Lung (tissue), 11 donors: ENCODE measurements at regions not wholly inside any gene's neighbourhood (a gene's known extent, or its start where the extent isn't known, plus 50 kb on each side); places are given as distances from the start of the nearest gene placed in this dataset.

Experiments used
- ATAC-seq: fragments of 200-7000 bp; cut with Tn5 transposase; one replicate; pipeline ENCODE4 v1.9.1; 2020; ENCODE audit warnings: moderate number of reproducible peaks; ENCODE audit not compliant: insufficient read depth, low FRiP score
- DNase-seq, 3 donors: peaks; one replicate each; pipeline ENCODE4 v3.0.0-alpha.2; 2013 to 2017
- H3K27ac ChIP-seq, 2 donors: one replicate each; pipeline ENCODE4 v1.5.1; 2013; ENCODE audit warnings: mild to moderate bottlenecking in 2 of 2, moderate library complexity in 2 of 2, control low read depth in 1 of 2, inconsistent platforms in 1 of 2, low read depth in 1 of 2, low read length in 1 of 2
- H3K27me3 ChIP-seq, 3 donors: one replicate each; pipeline ENCODE4 v1.5.1; 2013; ENCODE audit warnings: low read length in 2 of 3; ENCODE audit not compliant: control insufficient read depth in 3 of 3, insufficient read depth in 3 of 3
- H3K36me3 ChIP-seq, 4 donors: one replicate each; pipeline ENCODE4 v1.5.1; 2013; ENCODE audit warnings: low read length in 4 of 4, mild to moderate bottlenecking in 1 of 4, moderate library complexity in 1 of 4; ENCODE audit not compliant: control insufficient read depth in 4 of 4, insufficient read depth in 4 of 4
- H3K4me1 ChIP-seq, 5 donors: one replicate each; pipeline ENCODE4 v1.5.1; 2013; ENCODE audit warnings: low read length in 5 of 5, mild to moderate bottlenecking in 2 of 5, moderate library complexity in 1 of 5; ENCODE audit not compliant: control insufficient read depth in 5 of 5, insufficient read depth in 5 of 5
- H3K4me3 ChIP-seq: one replicate; pipeline ENCODE4 v1.5.1; 2013; ENCODE audit warnings: mild to moderate bottlenecking, control low read depth, moderate library complexity
- H3K9ac ChIP-seq, 2 donors: one replicate each; pipeline ENCODE4 v1.5.1; 2013; ENCODE audit warnings: low read length in 2 of 2, control low read depth in 1 of 2; ENCODE audit not compliant: insufficient read depth in 1 of 2
- H3K9me3 ChIP-seq, 4 donors: one replicate each; pipeline ENCODE4 v1.5.1; 2013; ENCODE audit warnings: low read length in 3 of 4, mild to moderate bottlenecking in 1 of 4, moderate library complexity in 1 of 4; ENCODE audit not compliant: control insufficient read depth in 4 of 4, insufficient read depth in 3 of 4
- CTCF ChIP-seq: IDR thresholded peaks from 2 replicates; pipeline ENCODE4 v1.5.1; 2012; ENCODE audit warnings: mild to moderate bottlenecking; ENCODE audit errors: control extremely low read depth, extremely low read depth
- WGBS, 2 donors: extraction: QIAGEN DNeasy Blood & Tissue Kit; methylation state at CpG; one replicate each; pipeline ENCODE4 v1.1.7; 2013; 5-methylcytosine and 5-hydroxymethylcytosine counted together
- donor health status: control.
- donor health status: control.
- donor health status: Bipolar disorder and iron deficiency.
- donor health status: healthy.
- donor health status: DM: yes; HTN: yes; CAD: no.

DNA sequence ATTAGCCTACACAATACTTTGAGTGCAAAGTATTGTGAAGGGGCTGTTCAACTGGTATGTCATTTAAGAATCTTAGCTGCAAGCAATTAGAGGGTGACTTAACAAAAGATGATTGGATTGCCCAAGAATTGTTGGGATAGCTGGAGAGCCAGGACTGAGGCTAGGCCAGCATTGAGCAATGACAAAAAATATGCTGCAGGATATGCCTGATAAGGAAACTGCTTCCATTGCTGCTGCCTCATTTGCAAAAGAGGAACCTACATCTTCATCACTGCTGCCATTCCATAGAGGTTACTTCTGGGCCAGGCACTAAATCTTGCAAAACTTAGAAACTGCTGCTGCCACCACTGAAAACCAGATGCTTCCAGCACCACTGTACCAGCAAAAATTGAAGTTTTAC lies 108.0 kb upstream of the TBC1D5 start:
- H3K27ac ChIP-seq = no peak overlapping the region
- ATAC-seq = no peak
- TF ChIP-seq CTCF = no peak

GRCh38 chr3:17848102-17848501 lies 105.7 kb upstream of the TBC1D5 start:
- no peaks in the 10 kb centered on the region for H3K27me3 ChIP-seq
- DNase-seq = no peak
- ATAC-seq = no peak
- TF ChIP-seq CTCF = no peak
- no peak overlapping the region for H3K27ac ChIP-seq
- H3K4me1 ChIP-seq = no peaks in the 10 kb centered on the region
- no peak overlapping the region for H3K9ac ChIP-seq
- no peak overlapping the region for H3K4me3 ChIP-seq
- no peaks in the 10 kb centered on the region for H3K36me3 ChIP-seq
- WGBS, 2 donors = 77 to 79% methylated on average over 3 of the region's 3 CpGs
- H3K9me3 ChIP-seq = no peaks in the 10 kb centered on the region

More for the DNA sequence above, 108.0 kb upstream of the TBC1D5 start:
- H3K4me1 ChIP-seq = no peaks in the 10 kb centered on the region
- no peaks in the 10 kb centered on the region for H3K36me3 ChIP-seq
- H3K9me3 ChIP-seq = no peaks in the 10 kb centered on the region
- no peaks in the 10 kb centered on the region for H3K27me3 ChIP-seq
- no peak overlapping the region for H3K4me3 ChIP-seq
- no peak overlapping the region for H3K9ac ChIP-seq
- DNase-seq = no peak

GRCh38 chr3:17847156-17847555 lies 104.7 kb upstream of the TBC1D5 start:
- no peaks in the 10 kb centered on the region for H3K9me3 ChIP-seq
- no peaks in the 10 kb centered on the region for H3K27me3 ChIP-seq
- no peak for DNase-seq
- no peak overlapping the region for H3K9ac ChIP-seq
- ATAC-seq = no peak
- WGBS, 2 donors = 89 to 90% methylated on average over 5 of the region's 5 CpGs
- H3K4me3 ChIP-seq = no peak overlapping the region
- TF ChIP-seq CTCF = no peak
- H3K4me1 ChIP-seq = no peaks in the 10 kb centered on the region
- H3K27ac ChIP-seq = no peak overlapping the region
- no peaks in the 10 kb centered on the region for H3K36me3 ChIP-seq

GRCh38 chr3:17846466-17846865 lies 104.0 kb upstream of the TBC1D5 start:
- 61 to 74% methylated on average over 4 of the region's 4 CpGs for WGBS, 2 donors
- no peak for ATAC-seq
- Histone ChIP-seq H3K4me3 (no peak overlapping the region), H3K27ac (no peak overlapping the region), H3K4me1 (no peaks in the 10 kb centered on the region), H3K27me3 (no peaks in the 10 kb centered on the region), H3K9me3 (no peaks in the 10 kb centered on the region), H3K36me3 (no peaks in the 10 kb centered on the region), H3K9ac (no peak overlapping the region)
- TF ChIP-seq CTCF = no peak
- DNase-seq = peak in 2 of 3 donors; percentile 4 to 20
